GM12891 (cell line): ENCODE measurements at regions not wholly inside any gene's neighbourhood (a gene's known extent, or its start where the extent isn't known, plus 50 kb on each side); places are given as distances from the start of the nearest gene placed in this dataset.

Source experiments
- POLR2A ChIP-seq: IDR thresholded peaks from 2 replicates; pipeline ENCODE4 v1.6.1; 2011; ENCODE audit warnings: low read depth, low read length, control low read depth
- POLR2AphosphoS5 ChIP-seq: IDR thresholded peaks from 2 replicates; pipeline ENCODE4 v1.6.1; 2011; ENCODE audit warnings: low read depth, low read length, control low read depth

DNA sequence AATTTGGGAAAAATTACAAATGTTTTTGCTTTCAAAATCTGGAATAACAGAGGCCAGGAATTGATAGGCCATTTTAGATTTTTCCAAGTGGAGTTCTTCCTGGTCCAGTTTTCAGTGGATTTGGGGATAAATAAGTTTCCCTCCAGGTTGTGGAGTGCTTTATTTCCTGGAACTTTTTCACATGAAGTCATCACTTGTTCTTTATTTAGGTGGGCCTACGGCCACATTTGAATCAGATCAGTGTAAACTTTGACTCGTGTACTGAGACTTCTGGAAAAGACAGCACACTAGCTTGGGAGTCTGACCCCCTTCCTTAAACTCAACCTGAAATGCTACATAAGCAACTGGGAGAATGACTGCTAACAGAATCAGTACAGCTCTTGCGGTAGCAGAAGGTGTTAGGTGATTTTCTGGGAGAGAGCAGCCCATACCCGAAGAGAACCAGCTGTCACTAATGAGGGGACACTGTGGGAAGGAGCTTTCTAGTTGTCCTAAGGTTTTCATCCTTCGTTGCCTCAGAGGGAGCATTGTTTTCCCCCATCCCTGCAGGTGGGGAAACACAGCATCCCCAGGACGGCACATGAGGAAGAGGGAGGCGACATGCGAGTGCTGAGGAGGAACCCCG is 235.2 kb upstream of the FAT1 start:
- TF ChIP-seq POLR2AphosphoS5 (no peak), POLR2A (no peak)
